DMS53 treated with DMSO at 0.1 percent for 48 hours (cell line): ENCODE measurements at regions not wholly inside any gene's neighbourhood (a gene's known extent, or its start where the extent isn't known, plus 50 kb on each side); places are given as distances from the start of the nearest gene placed in this dataset.
"Not testable (repeated sequence)": the region's sequence is repeated elsewhere in the genome, so short reads cannot be mapped to it uniquely, and the experiment has no call there.

ENCODE experiments used
- DNase-seq: peaks from one replicate; lab custom pipeline; 2025; ENCODE audit not compliant: unreplicated experiment; lab: John Stamatoyannopoulos, UW

DNA sequence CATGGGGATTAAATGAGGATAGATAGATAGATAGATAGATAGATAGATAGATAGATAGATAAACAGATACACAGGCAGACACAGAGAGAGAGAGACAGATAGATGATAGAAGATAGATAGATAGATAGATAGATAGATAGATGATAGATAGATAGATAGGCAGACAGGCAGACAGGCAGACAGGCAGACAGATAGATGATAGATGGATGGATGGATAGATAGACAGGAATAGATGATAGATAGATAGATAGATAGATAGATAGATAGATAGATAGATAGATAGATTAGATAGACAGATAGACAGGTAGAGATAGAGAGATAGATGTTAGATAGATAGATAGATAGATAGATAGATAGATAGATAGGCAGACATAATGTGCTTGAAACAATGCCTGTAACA is 137.3 kb downstream of the MED10 start:
- DNase-seq: not testable (repeated sequence)

DNA sequence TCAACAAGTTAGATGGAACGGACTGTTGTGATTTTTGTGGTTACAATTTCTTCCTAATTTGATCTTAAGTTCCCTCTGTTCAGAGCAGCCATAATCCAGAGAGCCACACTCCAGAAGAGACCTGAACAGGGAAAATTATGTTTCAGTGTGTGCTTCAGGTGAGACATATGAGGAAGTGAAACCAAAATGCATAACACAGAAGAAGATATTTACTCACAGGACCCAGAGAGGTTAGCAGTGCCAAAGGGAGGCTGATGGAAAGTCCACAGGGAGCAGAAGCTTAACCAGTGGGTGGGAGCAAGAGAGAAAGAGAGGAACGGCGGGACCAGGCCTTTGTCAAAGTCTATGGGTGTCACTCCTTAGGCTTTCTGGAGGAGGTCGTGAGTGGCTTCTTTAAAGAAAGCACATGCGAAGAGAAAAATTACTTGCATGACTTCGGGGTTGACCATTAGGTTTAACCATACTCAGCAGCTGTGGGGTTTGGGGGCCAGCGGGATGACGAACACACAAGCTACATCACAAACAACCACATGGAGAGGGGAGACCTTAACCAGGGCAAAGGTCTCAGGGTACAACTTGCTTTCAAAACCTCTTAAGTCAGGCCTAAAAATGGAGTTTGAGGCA is 141.4 kb downstream of the MED10 start:
- DNase-seq: no peak

- DNase-seq: no peak
Observed at GRCh38 chr5:6236170-6236793, 142.1 kb downstream of the MED10 start.

- DNase-seq: no peak
Observed at GRCh38 chr5:6235726-6236125, 142.6 kb downstream of the MED10 start.

GRCh38 chr5:6228257-6229250 is 149.8 kb downstream of the MED10 start:
- no peak for DNase-seq

DNA sequence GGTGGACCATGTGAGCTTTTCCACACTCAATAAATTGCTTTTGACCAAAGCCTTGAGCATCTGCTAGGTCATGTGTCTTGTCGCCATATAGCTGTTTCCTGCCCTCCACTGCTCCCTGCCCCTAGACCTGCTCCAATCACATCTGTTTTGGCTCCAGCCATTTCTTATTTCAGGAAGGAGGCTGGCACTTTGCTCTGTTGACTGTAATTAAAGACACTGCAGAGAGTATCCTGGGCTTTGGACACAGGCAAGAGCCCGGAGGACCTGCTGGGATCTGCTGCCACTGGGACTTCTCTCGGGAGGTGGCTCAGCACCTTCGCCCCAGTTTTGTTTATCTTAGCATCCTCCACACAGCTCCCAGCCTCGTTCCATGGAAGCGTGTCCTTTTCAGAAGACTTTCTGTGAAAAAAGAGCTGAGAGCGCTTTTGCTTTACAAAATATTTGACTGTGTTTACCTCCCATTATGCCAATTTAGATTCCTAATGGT is 153.2 kb downstream of the MED10 start:
- no peak for DNase-seq

DNA sequence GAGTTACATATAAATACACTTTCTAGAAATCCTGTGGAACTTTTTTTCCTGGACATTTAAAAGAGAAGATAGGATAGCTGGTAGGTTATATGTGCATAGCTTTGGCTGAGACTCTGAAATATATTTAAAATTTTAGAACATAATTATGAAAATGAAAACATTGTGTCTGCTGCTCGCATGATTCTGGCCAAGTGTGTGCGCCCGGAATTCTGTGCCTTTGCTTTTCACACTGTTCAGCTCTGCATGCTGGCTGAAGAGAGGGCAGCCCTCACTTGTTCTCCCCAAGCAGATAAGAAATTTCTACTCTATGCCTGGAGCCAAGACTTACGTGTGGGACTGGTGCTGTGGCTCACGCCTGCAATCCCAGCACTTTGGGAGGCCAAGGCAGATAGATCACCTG is 153.9 kb downstream of the MED10 start:
- no peak for DNase-seq

GRCh38 chr5:6222899-6223298 is 155.4 kb downstream of the MED10 start:
- DNase-seq: no peak

DNA sequence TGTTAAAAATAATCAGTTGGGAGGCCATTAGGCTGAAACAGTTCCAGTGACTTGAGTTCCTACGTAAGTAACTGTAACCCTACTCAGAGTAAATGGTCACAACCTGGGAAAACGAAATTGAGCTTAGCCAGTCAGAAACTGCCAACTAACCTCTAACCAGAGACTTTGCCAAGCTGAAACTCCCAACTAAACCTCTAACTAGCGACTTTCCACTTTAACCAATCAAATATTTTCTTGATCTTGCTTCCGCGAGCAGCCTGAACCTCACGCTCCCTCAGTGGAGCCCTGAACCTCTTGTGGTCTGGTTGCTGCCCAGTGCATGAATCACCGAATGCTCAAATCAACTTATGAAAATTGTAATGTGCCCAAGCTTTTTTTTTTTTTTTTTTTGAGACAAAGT is 156.2 kb downstream of the MED10 start:
- no peak for DNase-seq

DNA sequence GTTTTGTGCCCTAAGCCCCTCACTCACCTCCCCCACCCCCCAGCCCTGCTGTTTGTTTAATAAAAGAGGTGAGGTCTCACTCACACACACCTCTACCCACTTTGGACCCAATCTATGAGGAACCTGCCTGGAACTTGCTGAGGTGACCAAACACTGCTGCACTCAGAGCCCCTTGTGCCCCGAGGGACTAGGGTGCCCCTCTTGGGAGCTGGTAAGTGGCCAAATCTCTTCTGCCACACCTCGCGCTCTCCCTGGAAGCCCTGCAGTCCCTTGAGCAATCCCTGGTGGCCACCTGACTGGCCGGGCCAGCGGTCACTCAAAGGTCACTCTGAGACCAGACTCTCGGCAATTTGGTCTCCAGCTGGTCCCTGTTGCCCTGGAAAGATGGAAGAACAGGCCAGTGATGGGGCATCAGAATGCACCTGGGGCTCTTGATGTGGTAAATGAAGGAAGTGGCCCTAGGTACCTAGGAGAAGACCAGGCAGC is 157.2 kb downstream of the MED10 start:
- DNase-seq: no peak

DNA sequence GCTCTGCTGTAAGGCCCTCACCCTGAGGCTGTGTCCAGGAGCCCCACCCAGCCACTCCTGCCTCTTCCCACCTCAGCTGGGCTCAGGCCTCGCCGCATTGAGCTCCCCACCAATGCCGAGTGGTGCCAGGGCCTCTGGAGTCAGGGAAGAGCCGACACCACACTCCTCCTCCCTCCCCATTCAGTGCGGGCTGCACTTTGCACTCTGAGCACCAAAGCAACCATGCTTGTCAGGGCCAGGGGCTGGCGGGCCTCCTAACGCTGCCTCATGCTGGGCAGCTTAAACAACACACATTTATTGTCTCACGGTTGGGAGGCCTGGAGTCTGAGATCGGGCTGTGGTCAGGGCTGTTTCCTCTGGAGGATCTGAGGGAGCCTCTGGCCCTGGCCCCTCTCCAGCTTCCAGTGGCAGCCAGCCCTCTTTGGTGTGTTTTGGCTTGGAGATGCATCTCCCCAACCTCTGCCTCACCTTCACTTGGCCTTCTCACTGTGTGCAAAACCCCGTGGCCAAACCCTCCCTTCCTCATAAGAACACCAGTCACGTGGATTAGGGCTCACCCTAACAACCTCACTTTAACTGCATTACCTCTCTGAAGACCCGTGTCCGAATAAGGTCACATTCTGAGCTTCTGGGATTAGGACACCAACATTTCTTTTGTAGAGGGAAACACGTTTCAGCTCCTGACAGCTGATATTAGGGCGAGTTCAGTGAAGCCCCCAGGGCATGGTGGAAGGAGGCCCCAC is 157.8 kb downstream of the MED10 start:
- DNase-seq: no peak

GRCh38 chr5:6218517-6218916 is 159.8 kb downstream of the MED10 start:
- no peak for DNase-seq

GRCh38 chr5:6218116-6218515 is 160.2 kb downstream of the MED10 start:
- no peak for DNase-seq

- DNase-seq: no peak
Observed at GRCh38 chr5:6216471-6217075, 161.8 kb downstream of the MED10 start.

- no peak for DNase-seq
Observed at GRCh38 chr5:6215891-6216290, 162.5 kb downstream of the MED10 start.

DNA sequence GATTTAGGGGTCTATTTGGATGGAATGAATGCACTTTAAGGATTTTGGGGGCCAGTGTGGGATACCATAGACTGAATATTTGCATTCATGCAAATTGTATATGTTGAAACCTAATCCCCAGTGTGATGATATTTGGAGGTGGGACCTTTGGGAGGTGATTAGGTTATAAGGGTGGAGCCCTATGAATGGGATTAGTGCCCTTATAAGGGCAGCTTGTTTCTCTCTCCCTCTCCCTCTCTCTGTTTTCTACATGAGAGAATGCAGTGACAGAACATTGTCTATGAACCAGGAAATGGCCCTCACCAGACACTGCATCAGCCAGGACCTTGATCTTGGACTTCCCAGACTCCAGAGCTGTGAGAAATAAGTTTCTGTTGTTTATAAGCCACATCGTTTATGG is 166.1 kb downstream of the MED10 start:
- no peak for DNase-seq

DNA sequence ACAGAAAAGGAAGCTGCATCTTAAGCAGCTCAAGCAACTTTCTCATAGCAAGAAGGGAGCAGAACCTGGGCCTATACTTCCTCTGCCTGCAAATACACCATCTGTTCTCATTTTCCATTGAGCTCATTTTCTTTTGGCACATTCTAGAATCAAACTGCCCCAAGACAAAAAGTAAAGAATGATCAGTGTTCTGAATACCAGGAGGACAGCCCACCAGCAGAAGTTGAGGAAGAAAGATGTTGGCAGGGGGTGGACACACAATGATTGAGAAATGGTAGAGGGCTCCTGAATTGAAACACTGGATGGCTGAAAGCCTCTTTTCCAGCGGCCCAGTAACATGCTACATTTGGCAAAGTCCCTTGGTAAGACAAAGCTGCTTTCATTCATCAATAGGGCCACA is 171.8 kb downstream of the MED10 start:
- DNase-seq: no peak

GRCh38 chr5:6202968-6203365 is 175.4 kb downstream of the MED10 start:
- DNase-seq: no peak

DNA sequence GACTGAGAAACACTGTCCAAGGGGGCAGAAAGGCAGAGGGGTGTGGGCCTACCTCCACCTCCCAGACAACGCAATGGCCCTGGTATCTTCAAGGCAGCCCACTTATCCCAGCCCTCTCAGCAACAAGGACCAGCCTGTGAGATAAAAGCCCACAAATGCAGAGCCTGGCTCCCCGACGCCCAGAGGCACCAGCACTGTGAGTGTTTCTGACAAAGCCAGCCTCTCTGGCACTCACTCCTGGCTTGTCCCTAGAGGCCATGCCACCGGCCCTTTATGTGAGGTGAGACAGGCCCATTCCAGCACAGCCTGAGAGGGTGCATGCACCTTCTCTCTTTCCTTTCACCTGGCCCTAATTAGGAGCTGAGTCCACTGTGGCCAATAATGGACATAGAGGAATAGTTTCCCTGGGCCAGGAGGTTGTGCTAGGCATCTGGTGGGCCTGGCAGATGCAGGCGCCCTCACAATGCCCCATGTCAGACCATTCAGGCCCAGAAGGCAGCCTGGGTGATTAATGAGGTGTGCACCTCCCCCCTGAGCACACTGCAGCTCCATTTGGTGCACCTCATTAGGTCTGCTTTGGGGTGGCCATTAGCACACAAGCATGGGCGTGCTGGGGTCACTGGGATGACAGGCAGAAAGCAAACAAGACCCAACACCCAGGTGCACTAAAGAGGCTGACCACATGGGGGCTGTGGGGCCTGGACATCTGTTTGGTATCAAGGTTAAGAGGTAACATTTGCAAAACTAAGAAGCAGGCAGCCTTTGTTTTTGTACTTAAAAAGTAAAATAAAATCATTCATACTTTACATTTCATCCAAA is 176.0 kb downstream of the MED10 start:
- no peak for DNase-seq

DNA sequence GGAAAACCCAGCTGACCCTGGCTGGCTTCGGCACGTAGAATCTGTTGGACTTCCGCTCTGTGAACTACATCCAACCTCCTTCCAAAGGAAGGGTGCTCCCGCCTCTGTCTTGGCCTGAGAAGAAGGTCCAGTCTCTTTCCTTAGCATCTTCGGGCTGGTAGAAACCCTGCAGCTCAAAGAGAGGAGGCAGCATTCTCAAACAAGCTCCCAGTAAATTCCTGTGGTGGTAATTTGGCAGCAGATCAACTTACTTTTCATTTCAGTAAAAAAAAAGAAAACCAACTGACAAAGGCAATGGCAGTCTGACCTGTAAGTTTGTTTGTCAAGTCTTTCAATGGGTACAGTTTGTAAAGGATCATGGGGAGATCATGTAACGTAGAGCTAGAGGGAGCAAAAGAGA is 176.7 kb downstream of the MED10 start:
- no peak for DNase-seq
